ENCODE measurements at regions not wholly inside any gene's neighbourhood (a gene's known extent, or its start where the extent isn't known, plus 50 kb on each side); places are given as distances from the start of the nearest gene placed in this dataset.

DNA sequence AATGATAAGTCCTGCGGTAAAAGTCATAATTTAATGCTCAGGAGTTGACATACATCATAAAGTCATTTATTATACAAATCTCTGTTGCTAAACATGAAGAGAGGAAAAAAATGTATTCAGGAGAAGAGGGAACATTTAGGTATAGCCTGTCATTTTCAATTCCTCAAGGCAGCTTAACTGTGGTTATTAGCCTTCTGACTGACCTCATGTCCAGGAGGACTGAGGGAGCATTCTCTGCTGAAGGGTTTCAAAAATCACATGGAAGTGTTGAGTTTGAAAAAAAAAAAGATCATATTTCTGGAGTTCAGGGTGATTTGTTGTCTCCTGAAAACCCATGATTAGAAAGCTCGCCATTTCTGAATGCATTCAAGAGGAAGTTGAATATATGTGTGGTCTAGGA, 1371.1 kb upstream of the LRRTM1 start:
- FAIRE-seq, result no peak
- no peak for ATAC-seq
- H3K36me3 ChIP-seq, result no peaks in the 10 kb centered on the region
- no peaks in the 10 kb centered on the region for H3K27me3 ChIP-seq
- intact Hi-C loops (cut with DNase I), result no loop called here
- H3K4me1 ChIP-seq, result no peaks in the 10 kb centered on the region
- WGBS, 2 donors, result 59 to 63% methylated on average over 2 of the region's 2 CpGs
- TF ChIP-seq, protein P1, sequence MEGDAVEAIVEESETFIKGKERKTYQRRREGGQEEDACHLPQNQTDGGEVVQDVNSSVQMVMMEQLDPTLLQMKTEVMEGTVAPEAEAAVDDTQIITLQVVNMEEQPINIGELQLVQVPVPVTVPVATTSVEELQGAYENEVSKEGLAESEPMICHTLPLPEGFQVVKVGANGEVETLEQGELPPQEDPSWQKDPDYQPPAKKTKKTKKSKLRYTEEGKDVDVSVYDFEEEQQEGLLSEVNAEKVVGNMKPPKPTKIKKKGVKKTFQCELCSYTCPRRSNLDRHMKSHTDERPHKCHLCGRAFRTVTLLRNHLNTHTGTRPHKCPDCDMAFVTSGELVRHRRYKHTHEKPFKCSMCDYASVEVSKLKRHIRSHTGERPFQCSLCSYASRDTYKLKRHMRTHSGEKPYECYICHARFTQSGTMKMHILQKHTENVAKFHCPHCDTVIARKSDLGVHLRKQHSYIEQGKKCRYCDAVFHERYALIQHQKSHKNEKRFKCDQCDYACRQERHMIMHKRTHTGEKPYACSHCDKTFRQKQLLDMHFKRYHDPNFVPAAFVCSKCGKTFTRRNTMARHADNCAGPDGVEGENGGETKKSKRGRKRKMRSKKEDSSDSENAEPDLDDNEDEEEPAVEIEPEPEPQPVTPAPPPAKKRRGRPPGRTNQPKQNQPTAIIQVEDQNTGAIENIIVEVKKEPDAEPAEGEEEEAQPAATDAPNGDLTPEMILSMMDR (IDR thresholded peaks at IDR 0.05), result no peak
- no peak for DNase-seq
- no peak overlapping the region for H3K4me3 ChIP-seq
- H3K27ac ChIP-seq, result no peak overlapping the region
- no peaks in the 10 kb centered on the region for H3K9me3 ChIP-seq

DNA sequence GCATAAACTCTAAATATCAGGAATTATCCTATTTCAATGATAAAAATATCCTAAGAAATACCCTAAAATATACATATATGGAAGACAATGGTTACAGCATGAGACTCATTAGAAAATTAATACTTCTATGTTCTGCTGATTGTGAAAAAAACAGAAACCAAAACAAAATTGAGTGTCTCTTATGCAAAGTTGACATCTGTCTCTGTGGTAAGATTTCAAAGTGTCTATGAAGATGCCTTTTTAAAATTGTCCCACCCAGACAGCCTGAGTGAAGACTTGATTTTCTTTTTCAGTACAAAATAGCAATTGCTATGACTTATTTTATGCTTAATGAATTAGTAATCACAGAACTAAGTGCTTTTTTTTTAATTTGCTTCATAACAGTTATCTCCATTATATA, 1368.4 kb upstream of the LRRTM1 start:
- FAIRE-seq (no peak), DNase-seq (no peak), ATAC-seq (no peak)
- H3K9me3 ChIP-seq, result no peaks in the 10 kb centered on the region
- no peaks in the 10 kb centered on the region for H3K4me1 ChIP-seq
- no peak overlapping the region for H3K27ac ChIP-seq
- TF ChIP-seq, protein P1 (IDR thresholded peaks at IDR 0.05), result no peak
- no peaks in the 10 kb centered on the region for H3K36me3 ChIP-seq
- H3K27me3 ChIP-seq, result no peaks in the 10 kb centered on the region
- H3K4me3 ChIP-seq, result no peak overlapping the region
- intact Hi-C loops (cut with DNase I), result no loop called here

DNA sequence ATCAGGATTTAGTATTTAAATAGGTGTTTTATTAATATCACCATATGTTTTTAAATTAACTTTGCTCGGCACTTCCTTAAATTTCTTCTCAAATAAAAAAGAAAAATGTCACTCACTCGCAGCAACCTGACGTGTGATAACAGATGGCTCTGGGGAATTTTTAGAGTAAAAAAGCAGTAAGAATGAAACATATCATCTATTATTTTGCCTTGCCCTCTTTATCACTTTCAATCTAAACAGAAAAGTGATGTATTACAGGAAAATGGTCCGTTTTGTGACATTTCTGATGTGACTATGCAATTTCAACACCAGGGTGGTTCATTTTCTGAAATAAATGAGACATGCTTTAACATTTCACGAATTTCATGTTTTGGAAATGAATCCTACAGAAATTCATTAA, 1368.0 kb upstream of the LRRTM1 start:
- no peak for ATAC-seq
- intact Hi-C loops (cut with DNase I), result no loop called here
- Histone ChIP-seq H3K9me3 (no peaks in the 10 kb centered on the region), H3K4me1 (no peaks in the 10 kb centered on the region), H3K36me3 (no peaks in the 10 kb centered on the region), H3K27ac (no peak overlapping the region), H3K27me3 (no peaks in the 10 kb centered on the region), H3K4me3 (no peak overlapping the region)
- TF ChIP-seq, protein P1 (IDR thresholded peaks at IDR 0.05), result no peak
- no peak for FAIRE-seq
- DNase-seq, result no peak
- 36 to 48% methylated on average over 5 of the region's 5 CpGs for WGBS, 2 donors

DNA sequence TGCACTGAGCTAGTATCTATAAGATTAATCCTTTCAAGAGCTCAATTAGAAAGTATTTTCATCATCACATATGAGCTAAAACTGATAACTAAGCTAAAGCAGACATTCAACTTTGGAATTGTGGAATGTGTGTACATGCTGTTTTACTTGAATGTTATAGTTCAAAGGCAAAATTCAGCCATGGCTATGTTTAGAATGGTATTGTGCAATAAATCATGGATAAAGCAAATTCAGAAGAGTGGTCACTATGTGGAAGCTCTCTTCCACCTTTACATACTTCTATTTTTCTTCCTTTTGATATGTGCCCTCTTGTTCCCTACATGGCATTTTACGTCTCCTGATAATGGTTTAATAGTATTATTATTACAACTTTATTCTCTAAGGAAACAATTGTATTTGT, 1366.3 kb upstream of the LRRTM1 start:
- TF ChIP-seq, protein P1 (IDR thresholded peaks at IDR 0.05), result no peak
- H3K27ac ChIP-seq, result no peak overlapping the region
- no peak overlapping the region for H3K4me3 ChIP-seq
- ATAC-seq (no peak), DNase-seq (no peak), FAIRE-seq (no peak)
- no peaks in the 10 kb centered on the region for H3K36me3 ChIP-seq
- H3K4me1 ChIP-seq, result no peaks in the 10 kb centered on the region
- H3K27me3 ChIP-seq, result no peaks in the 10 kb centered on the region
- 59 to 68% methylated on average over 1 of the region's 1 CpG for WGBS, 2 donors
- intact Hi-C loops (cut with DNase I), result no loop called here
- no peaks in the 10 kb centered on the region for H3K9me3 ChIP-seq

DNA sequence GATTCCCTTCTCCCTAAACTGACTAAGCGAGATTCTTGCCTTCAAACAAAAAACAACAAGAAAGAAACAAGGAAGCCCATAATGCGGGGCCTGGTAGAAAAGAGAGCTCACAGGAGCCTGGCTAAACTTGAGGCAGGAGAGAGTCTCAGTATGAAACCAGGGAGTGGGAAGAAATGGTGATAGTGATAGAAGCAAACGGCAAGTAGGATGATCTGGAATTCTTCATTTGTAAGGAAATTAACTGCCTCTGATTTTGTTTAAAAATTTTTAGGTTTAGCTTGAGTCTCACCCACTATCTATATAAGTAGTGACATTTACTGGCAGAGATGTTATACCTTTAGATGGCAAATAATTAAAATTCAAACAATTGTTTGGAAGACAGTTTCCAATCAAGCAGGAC, 1356.5 kb upstream of the LRRTM1 start:
- no peaks in the 10 kb centered on the region for H3K27me3 ChIP-seq
- intact Hi-C loops (cut with DNase I), result no loop called here
- TF ChIP-seq, protein P1 (IDR thresholded peaks at IDR 0.05), result no peak

More for the DNA sequence above, 1356.5 kb upstream of the LRRTM1 start:
- H3K4me1 ChIP-seq, result no peaks in the 10 kb centered on the region
- no peak for DNase-seq
- no peak overlapping the region for H3K4me3 ChIP-seq
- no peaks in the 10 kb centered on the region for H3K9me3 ChIP-seq
- FAIRE-seq, result no peak
- no peak for ATAC-seq
- no peak overlapping the region for H3K27ac ChIP-seq
- no peaks in the 10 kb centered on the region for H3K36me3 ChIP-seq
- WGBS, 2 donors, result 64 to 78% methylated on average over 3 of the region's 3 CpGs

Measured in pancreas (tissue), 10 donors.